GM12875 (cell line): ENCODE measurements at regions not wholly inside any gene's neighbourhood (a gene's known extent, or its start where the extent isn't known, plus 50 kb on each side); places are given as distances from the start of the nearest gene placed in this dataset.

Experiments
- H3K4me3 ChIP-seq: one replicate; pipeline ENCODE4 v1.5.1; 2011; ENCODE audit warnings: low read depth, low read length, control low read depth
- TF ChIP-seq, protein P1 (sequence below): IDR thresholded peaks from 2 replicates; pipeline ENCODE4 v1.5.1; 2011; ENCODE audit warnings: low read depth, mild to moderate bottlenecking, control low read depth, inconsistent platforms, low read length, moderate library complexity, borderline replicate concordance; ENCODE audit not compliant: insufficient read depth

DNA sequence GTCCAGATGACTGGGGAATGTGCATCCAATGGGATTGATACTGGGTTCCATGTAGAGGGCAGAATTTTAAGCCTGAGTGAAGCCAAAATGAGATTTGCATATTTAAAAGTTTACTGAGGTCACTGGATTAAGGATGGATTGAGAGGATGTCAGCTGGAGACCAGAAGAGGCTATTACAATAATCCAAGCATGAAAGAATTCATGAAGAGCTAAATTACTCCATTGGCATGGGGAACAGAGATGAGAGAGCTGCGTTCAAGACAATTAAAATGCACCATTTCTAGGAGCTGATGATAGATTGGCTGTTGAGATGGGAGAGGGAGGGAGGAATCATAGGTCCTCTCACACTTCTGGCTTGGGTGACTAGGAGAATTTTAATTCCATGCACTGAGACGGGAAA, 158.5 kb downstream of the JCAD start:
- TF ChIP-seq, protein P1, sequence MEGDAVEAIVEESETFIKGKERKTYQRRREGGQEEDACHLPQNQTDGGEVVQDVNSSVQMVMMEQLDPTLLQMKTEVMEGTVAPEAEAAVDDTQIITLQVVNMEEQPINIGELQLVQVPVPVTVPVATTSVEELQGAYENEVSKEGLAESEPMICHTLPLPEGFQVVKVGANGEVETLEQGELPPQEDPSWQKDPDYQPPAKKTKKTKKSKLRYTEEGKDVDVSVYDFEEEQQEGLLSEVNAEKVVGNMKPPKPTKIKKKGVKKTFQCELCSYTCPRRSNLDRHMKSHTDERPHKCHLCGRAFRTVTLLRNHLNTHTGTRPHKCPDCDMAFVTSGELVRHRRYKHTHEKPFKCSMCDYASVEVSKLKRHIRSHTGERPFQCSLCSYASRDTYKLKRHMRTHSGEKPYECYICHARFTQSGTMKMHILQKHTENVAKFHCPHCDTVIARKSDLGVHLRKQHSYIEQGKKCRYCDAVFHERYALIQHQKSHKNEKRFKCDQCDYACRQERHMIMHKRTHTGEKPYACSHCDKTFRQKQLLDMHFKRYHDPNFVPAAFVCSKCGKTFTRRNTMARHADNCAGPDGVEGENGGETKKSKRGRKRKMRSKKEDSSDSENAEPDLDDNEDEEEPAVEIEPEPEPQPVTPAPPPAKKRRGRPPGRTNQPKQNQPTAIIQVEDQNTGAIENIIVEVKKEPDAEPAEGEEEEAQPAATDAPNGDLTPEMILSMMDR, result no peak

DNA sequence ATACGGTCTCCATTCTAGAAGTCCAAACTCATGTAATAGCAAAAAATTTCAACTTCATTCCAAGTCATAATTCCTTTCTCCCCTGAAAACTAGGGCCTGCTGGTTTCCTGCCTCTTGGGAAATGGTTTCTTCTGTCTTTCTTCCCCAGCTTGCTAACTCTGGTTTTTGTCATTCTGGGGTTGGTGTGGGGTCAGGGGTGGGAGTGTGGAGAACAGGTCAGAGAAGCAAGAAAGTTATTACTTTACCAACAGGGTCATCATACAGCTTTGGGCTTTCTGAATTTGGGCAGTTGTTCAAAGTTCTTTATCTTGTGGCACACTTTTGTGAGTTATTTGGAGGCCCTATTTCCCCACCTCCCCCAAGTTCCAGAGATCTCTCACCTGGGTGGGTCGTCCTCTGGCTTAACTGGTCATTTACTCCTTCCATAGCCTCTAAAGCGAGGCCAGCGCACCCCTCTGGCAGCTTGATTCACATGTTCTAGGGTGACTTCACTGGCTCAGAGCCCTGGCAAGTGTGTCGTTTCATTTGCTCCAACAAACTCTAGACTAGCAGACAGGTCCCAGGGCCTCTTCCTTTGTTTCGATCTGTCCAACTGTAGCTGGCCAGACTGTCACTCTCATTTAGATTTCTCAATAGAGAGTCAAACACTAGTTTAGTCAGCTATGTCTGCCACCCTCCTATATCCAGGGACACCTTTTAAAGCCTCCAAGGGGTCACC, 161.2 kb downstream of the JCAD start:
- TF ChIP-seq, protein P1, result no peak
- no peak overlapping the region for H3K4me3 ChIP-seq

More for the DNA sequence above, 158.5 kb downstream of the JCAD start:
- no peak overlapping the region for H3K4me3 ChIP-seq

DNA sequence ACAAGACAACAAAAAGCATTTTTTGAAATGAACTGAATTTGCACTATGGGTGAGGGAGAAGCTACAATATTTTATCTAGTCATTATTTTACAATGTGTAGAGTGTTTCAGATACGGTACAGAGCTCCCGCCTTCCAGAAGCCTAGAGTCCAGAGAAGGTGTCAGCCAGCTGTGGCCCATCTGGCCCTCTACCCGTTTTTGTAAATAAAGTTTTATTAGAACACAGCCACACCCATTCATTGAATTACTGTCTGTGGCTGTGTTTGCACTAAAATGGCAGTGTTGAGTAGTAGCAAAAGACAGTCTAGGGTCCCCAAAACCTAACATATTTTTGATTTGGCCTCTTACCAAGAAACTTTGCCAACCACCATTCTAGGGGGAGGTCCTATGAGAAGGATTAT, 162.0 kb downstream of the JCAD start:
- TF ChIP-seq, protein P1, result no peak
- no peak overlapping the region for H3K4me3 ChIP-seq

DNA sequence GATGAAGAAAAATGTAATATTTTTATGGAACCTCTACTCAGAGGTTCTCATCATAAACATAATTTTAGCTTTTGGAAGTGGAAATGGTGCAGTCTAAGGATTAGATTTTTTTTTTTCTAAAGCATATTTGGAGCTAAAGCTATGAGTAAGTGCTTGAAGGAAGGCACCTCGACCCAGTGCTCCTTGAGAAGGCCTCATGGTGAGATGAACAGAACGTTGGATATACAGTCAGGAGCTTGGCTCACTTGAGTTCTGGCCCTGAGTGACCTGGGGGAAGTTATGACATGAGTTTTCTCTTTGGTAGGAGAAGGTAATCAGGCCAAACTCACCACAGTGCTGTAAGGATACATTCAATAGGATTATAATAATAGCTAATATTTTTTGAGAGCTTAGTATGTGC, 163.3 kb downstream of the JCAD start:
- TF ChIP-seq, protein P1, result no peak
- H3K4me3 ChIP-seq, result no peak overlapping the region

DNA sequence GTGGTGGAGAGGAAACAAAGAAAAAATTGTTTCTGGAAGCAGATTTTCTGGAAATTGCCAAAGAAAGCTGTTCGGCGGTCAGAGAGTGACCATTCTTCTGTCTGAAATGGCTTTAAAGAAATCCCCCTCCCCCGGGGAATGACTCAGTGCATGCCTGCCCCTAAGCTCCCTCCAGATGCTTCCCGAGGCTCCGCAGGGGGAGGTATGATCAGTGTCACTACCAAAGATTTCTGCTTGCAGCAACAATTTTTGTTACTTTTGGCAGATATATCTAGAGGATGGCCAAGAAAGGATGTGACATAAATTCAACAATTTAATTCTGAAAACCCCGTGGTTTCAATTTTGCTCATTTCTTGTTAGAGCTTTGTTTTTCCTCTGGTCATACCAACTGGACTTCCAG, 163.9 kb downstream of the JCAD start:
- no peak overlapping the region for H3K4me3 ChIP-seq
- TF ChIP-seq, protein P1, result no peak

DNA sequence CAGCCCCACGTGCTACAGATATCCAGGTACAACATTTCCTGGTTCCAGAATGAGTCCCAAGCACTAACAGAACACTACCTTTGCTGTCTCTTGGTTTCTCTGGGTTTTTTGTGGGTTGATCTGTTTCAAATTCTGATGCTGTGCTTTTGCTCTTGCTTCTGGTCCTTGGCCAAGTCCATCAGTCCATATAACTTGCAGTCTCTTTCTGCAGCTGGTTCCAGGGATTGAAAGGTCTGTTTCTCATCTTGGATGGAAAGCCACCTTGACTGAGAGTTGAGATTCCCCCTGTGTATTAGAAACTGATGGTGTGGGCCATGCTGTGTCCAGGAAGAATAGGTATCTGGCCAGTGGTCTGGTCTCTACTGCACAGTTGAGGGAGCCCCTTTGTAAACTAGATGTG, 171.1 kb downstream of the JCAD start:
- H3K4me3 ChIP-seq, result no peak overlapping the region
- TF ChIP-seq, protein P1, result no peak

DNA sequence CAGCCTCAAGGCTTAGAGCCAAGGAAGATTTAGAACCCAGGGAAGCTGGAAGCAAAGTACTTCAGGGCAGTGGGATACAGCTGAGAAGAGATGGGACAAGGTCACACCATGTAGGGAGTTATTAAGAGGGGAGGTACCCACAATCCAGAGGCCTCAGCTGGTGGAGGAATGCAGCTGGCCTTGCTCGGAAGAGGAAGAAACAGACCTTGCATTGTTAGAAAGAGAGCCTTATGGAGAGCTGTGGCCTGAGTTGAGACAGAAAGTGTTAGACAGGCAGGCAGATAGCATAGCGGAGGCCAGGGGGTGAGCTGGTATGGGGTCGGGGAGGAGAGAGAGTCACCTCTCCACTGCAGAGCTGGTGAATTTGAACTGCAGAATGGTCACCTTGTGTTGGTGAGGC, 173.1 kb downstream of the JCAD start:
- no peak overlapping the region for H3K4me3 ChIP-seq
- TF ChIP-seq, protein P1, result no peak
